PC-9 (cell line): ENCODE measurements at regions not wholly inside any gene's neighbourhood (a gene's known extent, or its start where the extent isn't known, plus 50 kb on each side); places are given as distances from the start of the nearest gene placed in this dataset.

Source experiments
- CTCF ChIP-seq: fragments of 200-600 bp; sonication (generic); conservative IDR thresholded peaks from 2 replicates; pipeline ENCODE4 v1.6.1; 2017; ENCODE audit warnings: mixed run types, antibody characterized with exemption, mild to moderate bottlenecking, moderate library complexity
- EZH2 ChIP-seq: fragments of 200-600 bp; sonication (generic); IDR thresholded peaks from 2 replicates; pipeline ENCODE4 v1.8.0; 2017; ENCODE audit warnings: antibody characterized with exemption, low read depth

DNA sequence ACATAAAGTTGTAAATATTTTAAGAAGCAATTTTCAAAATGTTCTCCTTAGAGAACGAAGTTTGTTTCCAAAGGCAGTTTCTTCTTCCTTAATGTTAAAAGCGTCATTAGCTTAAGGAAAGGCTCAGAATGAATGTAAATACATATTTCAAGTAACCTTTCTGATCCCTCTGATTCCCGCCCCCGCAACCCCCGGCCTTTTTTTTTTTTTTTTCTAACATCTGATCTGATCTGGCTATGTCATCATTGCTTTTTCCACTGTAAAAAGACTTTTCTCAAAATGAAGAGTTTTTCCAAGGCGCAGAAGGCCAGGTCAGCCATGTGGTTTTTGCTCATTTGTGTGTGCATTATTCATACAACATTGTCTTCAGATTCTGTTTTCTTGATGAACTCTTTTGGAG lies 57.1 kb upstream of the MEIS1 start:
- no peak for TF ChIP-seq CTCF
- no peak for TF ChIP-seq EZH2
